HL-60 (cell line): ENCODE measurements at regions not wholly inside any gene's neighbourhood (a gene's known extent, or its start where the extent isn't known, plus 50 kb on each side); places are given as distances from the start of the nearest gene placed in this dataset.

ENCODE experiments used
- GABPA ChIP-seq: IDR thresholded peaks from 2 replicates; pipeline ENCODE4 v1.6.1; 2012; ENCODE audit warnings: low read depth
- POLR2AphosphoS5 ChIP-seq: IDR thresholded peaks from 2 replicates; pipeline ENCODE4 v1.6.1; 2012; ENCODE audit warnings: low read depth
- SPI1 ChIP-seq: IDR thresholded peaks from 2 replicates; pipeline ENCODE4 v1.6.1; 2012; ENCODE audit warnings: low read depth, mild to moderate bottlenecking, borderline replicate concordance
- TF ChIP-seq, protein P1 (sequence below): IDR thresholded peaks from 2 replicates; pipeline ENCODE4 v1.6.1; 2012; ENCODE audit warnings: low read depth; ENCODE audit not compliant: insufficient replicate concordance
- TF ChIP-seq, protein P2 (sequence below): IDR thresholded peaks from one replicate; pipeline ENCODE4 v1.5.1; 2011; ENCODE audit warnings: low read length, control low read depth, inconsistent platforms; ENCODE audit not compliant: insufficient read depth

DNA sequence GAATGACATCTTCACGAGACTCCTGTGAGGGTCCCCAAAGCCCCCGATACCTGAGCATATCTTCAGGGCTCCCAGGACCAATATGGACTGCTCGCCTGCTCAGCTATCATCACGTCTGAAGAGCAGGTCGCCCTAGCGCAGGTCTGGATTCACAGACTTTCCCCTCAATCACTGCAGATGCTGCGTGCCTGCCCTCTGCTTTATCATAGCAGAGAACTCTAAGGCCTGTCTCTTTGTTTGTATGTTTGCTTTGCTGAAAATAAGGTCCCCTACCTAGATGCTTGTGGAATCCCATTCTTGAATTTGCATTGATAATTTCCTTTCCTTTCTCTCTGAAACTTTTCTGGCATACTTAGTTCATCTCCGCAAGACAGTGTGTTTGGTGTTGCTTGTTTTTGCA lies 140.3 kb upstream of the NSMCE3 start:
- TF ChIP-seq POLR2AphosphoS5 (no peak), GABPA (no peak), SPI1 (no peak)
- TF ChIP-seq, protein P1, sequence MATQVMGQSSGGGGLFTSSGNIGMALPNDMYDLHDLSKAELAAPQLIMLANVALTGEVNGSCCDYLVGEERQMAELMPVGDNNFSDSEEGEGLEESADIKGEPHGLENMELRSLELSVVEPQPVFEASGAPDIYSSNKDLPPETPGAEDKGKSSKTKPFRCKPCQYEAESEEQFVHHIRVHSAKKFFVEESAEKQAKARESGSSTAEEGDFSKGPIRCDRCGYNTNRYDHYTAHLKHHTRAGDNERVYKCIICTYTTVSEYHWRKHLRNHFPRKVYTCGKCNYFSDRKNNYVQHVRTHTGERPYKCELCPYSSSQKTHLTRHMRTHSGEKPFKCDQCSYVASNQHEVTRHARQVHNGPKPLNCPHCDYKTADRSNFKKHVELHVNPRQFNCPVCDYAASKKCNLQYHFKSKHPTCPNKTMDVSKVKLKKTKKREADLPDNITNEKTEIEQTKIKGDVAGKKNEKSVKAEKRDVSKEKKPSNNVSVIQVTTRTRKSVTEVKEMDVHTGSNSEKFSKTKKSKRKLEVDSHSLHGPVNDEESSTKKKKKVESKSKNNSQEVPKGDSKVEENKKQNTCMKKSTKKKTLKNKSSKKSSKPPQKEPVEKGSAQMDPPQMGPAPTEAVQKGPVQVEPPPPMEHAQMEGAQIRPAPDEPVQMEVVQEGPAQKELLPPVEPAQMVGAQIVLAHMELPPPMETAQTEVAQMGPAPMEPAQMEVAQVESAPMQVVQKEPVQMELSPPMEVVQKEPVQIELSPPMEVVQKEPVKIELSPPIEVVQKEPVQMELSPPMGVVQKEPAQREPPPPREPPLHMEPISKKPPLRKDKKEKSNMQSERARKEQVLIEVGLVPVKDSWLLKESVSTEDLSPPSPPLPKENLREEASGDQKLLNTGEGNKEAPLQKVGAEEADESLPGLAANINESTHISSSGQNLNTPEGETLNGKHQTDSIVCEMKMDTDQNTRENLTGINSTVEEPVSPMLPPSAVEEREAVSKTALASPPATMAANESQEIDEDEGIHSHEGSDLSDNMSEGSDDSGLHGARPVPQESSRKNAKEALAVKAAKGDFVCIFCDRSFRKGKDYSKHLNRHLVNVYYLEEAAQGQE = no peak
- TF ChIP-seq, protein P2, sequence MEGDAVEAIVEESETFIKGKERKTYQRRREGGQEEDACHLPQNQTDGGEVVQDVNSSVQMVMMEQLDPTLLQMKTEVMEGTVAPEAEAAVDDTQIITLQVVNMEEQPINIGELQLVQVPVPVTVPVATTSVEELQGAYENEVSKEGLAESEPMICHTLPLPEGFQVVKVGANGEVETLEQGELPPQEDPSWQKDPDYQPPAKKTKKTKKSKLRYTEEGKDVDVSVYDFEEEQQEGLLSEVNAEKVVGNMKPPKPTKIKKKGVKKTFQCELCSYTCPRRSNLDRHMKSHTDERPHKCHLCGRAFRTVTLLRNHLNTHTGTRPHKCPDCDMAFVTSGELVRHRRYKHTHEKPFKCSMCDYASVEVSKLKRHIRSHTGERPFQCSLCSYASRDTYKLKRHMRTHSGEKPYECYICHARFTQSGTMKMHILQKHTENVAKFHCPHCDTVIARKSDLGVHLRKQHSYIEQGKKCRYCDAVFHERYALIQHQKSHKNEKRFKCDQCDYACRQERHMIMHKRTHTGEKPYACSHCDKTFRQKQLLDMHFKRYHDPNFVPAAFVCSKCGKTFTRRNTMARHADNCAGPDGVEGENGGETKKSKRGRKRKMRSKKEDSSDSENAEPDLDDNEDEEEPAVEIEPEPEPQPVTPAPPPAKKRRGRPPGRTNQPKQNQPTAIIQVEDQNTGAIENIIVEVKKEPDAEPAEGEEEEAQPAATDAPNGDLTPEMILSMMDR = no peak
